SK-N-SH treated with all-trans-retinoic acid at 6 μM for 48 hours (cell line): ENCODE measurements at regions not wholly inside any gene's neighbourhood (a gene's known extent, or its start where the extent isn't known, plus 50 kb on each side); places are given as distances from the start of the nearest gene placed in this dataset.

ENCODE experiments used
- ATAC-seq: fragments of 200-7000 bp; cut with Tn5 transposase; 3 replicates; pipeline ENCODE4 v1.9.1; 2020; ENCODE audit warnings: mild to moderate bottlenecking, moderate library complexity
- ARNTL ChIP-seq: fragments of 450-650 bp; formaldehyde crosslinking; IDR thresholded peaks from 2 replicates; pipeline ENCODE4 v1.5.0; 2020; ENCODE audit warnings: low read depth, mild to moderate bottlenecking, moderate library complexity, borderline replicate concordance
- BACH2 ChIP-seq: fragments of 250-450 bp; sonication (Bioruptor Pico); IDR thresholded peaks from 2 replicates; pipeline ENCODE4 v1.9.0; 2021; ENCODE audit warnings: mild to moderate bottlenecking, borderline replicate concordance
- CREB5 ChIP-seq: fragments of 250-450 bp; sonication (Bioruptor Pico); IDR thresholded peaks from 2 replicates; pipeline ENCODE4 v1.5.1; 2020; ENCODE audit warnings: low read depth, mild to moderate bottlenecking, moderate library complexity
- CSRNP3 ChIP-seq: fragments of 250-450 bp; sonication (Bioruptor Pico); IDR thresholded peaks from 2 replicates; pipeline ENCODE4 v1.5.1; 2021; ENCODE audit warnings: mild to moderate bottlenecking, moderate library complexity
- ESRRG ChIP-seq: fragments of 250-450 bp; sonication (Bioruptor Pico); IDR thresholded peaks from 2 replicates; pipeline ENCODE4 v1.6.1; 2021; ENCODE audit warnings: mild to moderate bottlenecking
- GLIS3 ChIP-seq: fragments of 250-450 bp; sonication (Bioruptor Pico); IDR thresholded peaks from 2 replicates; pipeline ENCODE4 v1.5.0; 2020; ENCODE audit warnings: mild to moderate bottlenecking, moderate library complexity
- ISL1 ChIP-seq: fragments of 250-450 bp; sonication (Bioruptor Pico); IDR thresholded peaks from 2 replicates; pipeline ENCODE4 v2.1.2; 2022; ENCODE audit warnings: mild to moderate bottlenecking, moderate library complexity
- OSR1 ChIP-seq: fragments of 250-450 bp; sonication (Bioruptor Pico); IDR thresholded peaks from 2 replicates; pipeline ENCODE4 v1.8.0; 2022; ENCODE audit warnings: moderate library complexity, mild to moderate bottlenecking, inconsistent platforms
- POU6F1 ChIP-seq: fragments of 250-450 bp; sonication (Bioruptor Pico); IDR thresholded peaks from 2 replicates; pipeline ENCODE4 v1.8.0; 2021; ENCODE audit warnings: low read depth, mild to moderate bottlenecking, moderate library complexity, borderline replicate concordance
- RARB ChIP-seq: fragments of 250-450 bp; sonication (Bioruptor Pico); IDR thresholded peaks from 2 replicates; pipeline ENCODE4 v1.8.0; 2021; ENCODE audit warnings: mild to moderate bottlenecking, moderate library complexity
- SNAI2 ChIP-seq: fragments of 250-450 bp; sonication (Bioruptor Pico); IDR thresholded peaks from 2 replicates; pipeline ENCODE4 v1.5.0; 2020; ENCODE audit warnings: mild to moderate bottlenecking, moderate library complexity
- TCF4 ChIP-seq: fragments of 250-450 bp; sonication (Bioruptor Pico); IDR thresholded peaks from 2 replicates; pipeline ENCODE4 v1.8.0; 2021; ENCODE audit warnings: mild to moderate bottlenecking, moderate library complexity, borderline replicate concordance
- TOX ChIP-seq: fragments of 250-450 bp; sonication (Bioruptor Pico); IDR thresholded peaks from 2 replicates; pipeline ENCODE4 v1.8.0; 2021; ENCODE audit warnings: mild to moderate bottlenecking, moderate library complexity, borderline replicate concordance
- ZC3H10 ChIP-seq: fragments of 250-450 bp; sonication (Bioruptor Pico); IDR thresholded peaks from 2 replicates; pipeline ENCODE4 v1.5.1; 2021; ENCODE audit warnings: mild to moderate bottlenecking, moderate library complexity
- ZFP3 ChIP-seq: fragments of 250-450 bp; sonication (Bioruptor Pico); IDR thresholded peaks from 2 replicates; pipeline ENCODE4 v1.5.0; 2020; ENCODE audit warnings: mild to moderate bottlenecking, moderate library complexity
- ZFP30 ChIP-seq: fragments of 450-650 bp; formaldehyde crosslinking; IDR thresholded peaks from 2 replicates; pipeline ENCODE4 v1.5.0; 2022; ENCODE audit warnings: mild to moderate bottlenecking, moderate library complexity
- ZNF8 ChIP-seq: fragments of 450-650 bp; formaldehyde crosslinking; IDR thresholded peaks from 2 replicates; pipeline ENCODE4 v1.5.0; 2020; ENCODE audit warnings: mild to moderate bottlenecking, moderate library complexity
- TF ChIP-seq, protein P1 (sequence below): fragments of 250-450 bp; sonication (Bioruptor Pico); IDR thresholded peaks from 2 replicates; pipeline ENCODE4 v1.5.0; 2020; ENCODE audit warnings: mild to moderate bottlenecking, moderate library complexity

- TF ChIP-seq CREB5 (CRISPR knock-in tag) (no peak), ISL1 (CRISPR knock-in tag) (no peak), ZC3H10 (CRISPR knock-in tag) (no peak), BACH2 (CRISPR knock-in tag) (no peak)
Observed at GRCh38 chr9:14441976-14442651, 128.2 kb upstream of the NFIB start (continued).

DNA sequence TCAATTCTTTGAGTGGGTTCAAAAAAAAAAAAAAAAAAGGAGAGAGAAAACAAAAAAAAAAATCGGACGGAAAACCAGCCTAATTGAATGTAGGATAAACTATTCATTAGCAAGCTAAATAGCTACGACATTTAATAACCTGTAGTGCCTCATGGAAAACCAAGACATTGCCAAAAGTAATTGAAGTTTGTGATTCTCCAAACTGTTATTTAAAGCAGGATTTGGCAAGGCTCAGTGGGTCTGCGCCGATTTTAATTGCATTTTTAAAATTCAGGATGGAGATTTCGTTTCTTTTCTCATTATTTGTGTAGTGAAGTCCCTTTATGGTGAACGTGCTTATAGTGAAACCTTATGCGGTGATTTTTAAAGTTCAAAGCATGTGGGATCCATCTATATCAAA lies 127.2 kb upstream of the NFIB start:
- ATAC-seq: no peak
- TF ChIP-seq TOX (CRISPR knock-in tag) (no peak), ARNTL (CRISPR knock-in tag) (no peak), GLIS3 (CRISPR knock-in tag) (no peak), ZC3H10 (CRISPR knock-in tag) (no peak), RARB (no peak), TCF4 (no peak), ZNF8 (CRISPR knock-in tag) (no peak), ZFP3 (CRISPR knock-in tag) (no peak), ISL1 (CRISPR knock-in tag) (no peak), CSRNP3 (no peak), ZFP30 (CRISPR knock-in tag) (no peak), CREB5 (CRISPR knock-in tag) (no peak), SNAI2 (CRISPR knock-in tag) (no peak)
- TF ChIP-seq, protein P1, sequence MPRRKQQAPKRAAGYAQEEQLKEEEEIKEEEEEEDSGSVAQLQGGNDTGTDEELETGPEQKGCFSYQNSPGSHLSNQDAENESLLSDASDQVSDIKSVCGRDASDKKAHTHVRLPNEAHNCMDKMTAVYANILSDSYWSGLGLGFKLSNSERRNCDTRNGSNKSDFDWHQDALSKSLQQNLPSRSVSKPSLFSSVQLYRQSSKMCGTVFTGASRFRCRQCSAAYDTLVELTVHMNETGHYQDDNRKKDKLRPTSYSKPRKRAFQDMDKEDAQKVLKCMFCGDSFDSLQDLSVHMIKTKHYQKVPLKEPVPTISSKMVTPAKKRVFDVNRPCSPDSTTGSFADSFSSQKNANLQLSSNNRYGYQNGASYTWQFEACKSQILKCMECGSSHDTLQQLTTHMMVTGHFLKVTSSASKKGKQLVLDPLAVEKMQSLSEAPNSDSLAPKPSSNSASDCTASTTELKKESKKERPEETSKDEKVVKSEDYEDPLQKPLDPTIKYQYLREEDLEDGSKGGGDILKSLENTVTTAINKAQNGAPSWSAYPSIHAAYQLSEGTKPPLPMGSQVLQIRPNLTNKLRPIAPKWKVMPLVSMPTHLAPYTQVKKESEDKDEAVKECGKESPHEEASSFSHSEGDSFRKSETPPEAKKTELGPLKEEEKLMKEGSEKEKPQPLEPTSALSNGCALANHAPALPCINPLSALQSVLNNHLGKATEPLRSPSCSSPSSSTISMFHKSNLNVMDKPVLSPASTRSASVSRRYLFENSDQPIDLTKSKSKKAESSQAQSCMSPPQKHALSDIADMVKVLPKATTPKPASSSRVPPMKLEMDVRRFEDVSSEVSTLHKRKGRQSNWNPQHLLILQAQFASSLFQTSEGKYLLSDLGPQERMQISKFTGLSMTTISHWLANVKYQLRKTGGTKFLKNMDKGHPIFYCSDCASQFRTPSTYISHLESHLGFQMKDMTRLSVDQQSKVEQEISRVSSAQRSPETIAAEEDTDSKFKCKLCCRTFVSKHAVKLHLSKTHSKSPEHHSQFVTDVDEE (CRISPR knock-in tag): no peak
- TF ChIP-seq, all 23 proteins: peak for 0

DNA sequence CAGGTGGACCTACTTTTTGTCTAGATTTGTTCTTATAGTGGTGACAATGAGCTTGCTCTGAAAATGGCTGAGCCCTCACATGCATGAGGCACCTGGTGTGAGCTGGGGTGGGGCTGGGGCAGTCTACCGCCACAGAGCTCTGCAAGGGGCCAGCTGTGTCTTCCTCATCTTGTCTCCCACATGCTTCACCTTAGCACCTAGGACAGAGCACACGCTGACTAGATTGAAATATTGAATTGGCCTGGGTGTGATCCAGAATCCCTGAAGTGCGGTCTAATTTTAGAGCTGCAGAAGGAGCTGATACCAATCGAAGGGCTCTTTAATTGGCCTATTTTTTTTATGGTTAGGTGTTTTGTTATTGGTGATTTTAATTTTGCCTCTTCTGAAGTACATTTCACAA lies 126.1 kb upstream of the NFIB start:
- ATAC-seq: no peak

More for the DNA sequence above, 126.1 kb upstream of the NFIB start:
- TF ChIP-seq CREB5 (CRISPR knock-in tag) (no peak), OSR1 (CRISPR knock-in tag) (no peak), CSRNP3 (no peak), POU6F1 (CRISPR knock-in tag) (no peak), GLIS3 (CRISPR knock-in tag) (no peak), ISL1 (CRISPR knock-in tag) (no peak), ESRRG (CRISPR knock-in tag) (no peak)
- TF ChIP-seq, protein P1 (CRISPR knock-in tag): no peak
